ENCODE measurements at regions not wholly inside any gene's neighbourhood (a gene's known extent, or its start where the extent isn't known, plus 50 kb on each side); places are given as distances from the start of the nearest gene placed in this dataset.

DNA sequence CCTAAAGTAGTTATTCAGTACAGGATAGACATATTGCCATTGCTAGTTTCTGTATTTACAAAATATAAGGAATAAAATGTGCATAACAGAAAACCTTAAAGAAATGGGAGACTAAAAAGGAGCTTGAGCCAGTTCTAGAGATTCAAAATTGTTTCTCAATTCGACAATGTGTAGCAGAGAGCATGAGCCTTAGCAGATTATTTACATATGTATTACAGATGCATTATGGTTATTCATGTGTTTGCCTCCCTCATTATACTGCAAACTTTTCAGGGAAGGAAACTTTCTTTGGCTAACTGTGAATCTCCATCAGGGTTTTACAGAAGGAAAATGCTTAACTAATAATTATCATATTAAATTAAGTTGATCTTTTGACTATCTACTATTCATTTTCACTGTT, 854.4 kb upstream of the SLC39A10 start:
- Histone ChIP-seq H3K4me1 (ENCODE audit: control insufficient read depth in 1 of 2, insufficient read depth in 2 of 2, low read length in 2 of 2) (no peaks in the 10 kb centered on the region), H3K4me3 (replicated peaks in 1 of 2; ENCODE audit: low read depth in 1 of 2, low read length in 2 of 2) (no peak overlapping the region), H3K9me2 (ENCODE audit: insufficient read depth) (no peaks in the 10 kb centered on the region), H2AFZ (ENCODE audit: low read depth, low read length, poor library complexity, severe bottlenecking) (no peak overlapping the region), H3K27ac (ENCODE audit: low read depth, low read length) (no peak overlapping the region), H3K9me3 (ENCODE audit: control insufficient read depth in 1 of 2, insufficient read depth in 1 of 2, low read depth in 1 of 2, low read length in 2 of 2) (no peaks in the 10 kb centered on the region), H3K27me3 (ENCODE audit: insufficient read depth, low read length) (no peaks in the 10 kb centered on the region), H3K4me2 (ENCODE audit: low read length) (no peak overlapping the region), H3K36me3 (ENCODE audit: control insufficient read depth in 1 of 2, insufficient read depth in 2 of 2, low read length in 2 of 2) (no peaks in the 10 kb centered on the region), H4K20me1 (ENCODE audit: insufficient read depth) (no peaks in the 10 kb centered on the region), H3K9ac (ENCODE audit: low read length) (no peak overlapping the region), H3K79me2 (ENCODE audit: insufficient read depth, low read length) (no peaks in the 10 kb centered on the region)
- ATAC-seq (no peak), DNase-seq (ENCODE audit: low read depth, low spot score) (no peak)
- ChIA-PET CTCF (no interaction called here), RAD21 (ENCODE audit: low non-redundant PET in 1 of 2, low total read pairs in 2 of 2, uncharacterized antibody in 2 of 2, unreplicated experiment in 2 of 2) (no interaction called here), POLR2A (no interaction called here)
- intact Hi-C loops (cut with micrococcal nuclease) = no loop called here
- no peak for TF ChIP-seq RAD21 (IDR thresholded peaks at IDR 0.05; ENCODE audit: low read depth)
- no peak for TF ChIP-seq ZNF274 (IDR thresholded peaks at IDR 0.05; ENCODE audit: low read depth, low read length)
- no peak for TF ChIP-seq FOSL1 (IDR thresholded peaks at IDR 0.05; ENCODE audit: low read depth)
- TF ChIP-seq, protein P1, sequence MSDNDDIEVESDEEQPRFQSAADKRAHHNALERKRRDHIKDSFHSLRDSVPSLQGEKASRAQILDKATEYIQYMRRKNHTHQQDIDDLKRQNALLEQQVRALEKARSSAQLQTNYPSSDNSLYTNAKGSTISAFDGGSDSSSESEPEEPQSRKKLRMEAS (IDR thresholded peaks at IDR 0.05) = no peak
- TF ChIP-seq EZH2 (IDR thresholded peaks at IDR 0.05) = no peak
- TF ChIP-seq CBX3 (IDR thresholded peaks at IDR 0.05; ENCODE audit: low read depth) = no peak
- TF ChIP-seq JUND (IDR thresholded peaks at IDR 0.05) = no peak
- TF ChIP-seq, protein P2, sequence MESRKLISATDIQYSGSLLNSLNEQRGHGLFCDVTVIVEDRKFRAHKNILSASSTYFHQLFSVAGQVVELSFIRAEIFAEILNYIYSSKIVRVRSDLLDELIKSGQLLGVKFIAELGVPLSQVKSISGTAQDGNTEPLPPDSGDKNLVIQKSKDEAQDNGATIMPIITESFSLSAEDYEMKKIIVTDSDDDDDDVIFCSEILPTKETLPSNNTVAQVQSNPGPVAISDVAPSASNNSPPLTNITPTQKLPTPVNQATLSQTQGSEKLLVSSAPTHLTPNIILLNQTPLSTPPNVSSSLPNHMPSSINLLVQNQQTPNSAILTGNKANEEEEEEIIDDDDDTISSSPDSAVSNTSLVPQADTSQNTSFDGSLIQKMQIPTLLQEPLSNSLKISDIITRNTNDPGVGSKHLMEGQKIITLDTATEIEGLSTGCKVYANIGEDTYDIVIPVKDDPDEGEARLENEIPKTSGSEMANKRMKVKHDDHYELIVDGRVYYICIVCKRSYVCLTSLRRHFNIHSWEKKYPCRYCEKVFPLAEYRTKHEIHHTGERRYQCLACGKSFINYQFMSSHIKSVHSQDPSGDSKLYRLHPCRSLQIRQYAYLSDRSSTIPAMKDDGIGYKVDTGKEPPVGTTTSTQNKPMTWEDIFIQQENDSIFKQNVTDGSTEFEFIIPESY (IDR thresholded peaks at IDR 0.05; ENCODE audit: extremely low read depth, insufficient replicate concordance, low read length) = no peak
- no peak for TF ChIP-seq ZFX (IDR thresholded peaks at IDR 0.05)
- no peak for TF ChIP-seq TCF7L2 (IDR thresholded peaks at IDR 0.05; ENCODE audit: borderline replicate concordance, extremely low read depth, insufficient read depth, insufficient read length)
- TF ChIP-seq SP1 (IDR thresholded peaks at IDR 0.05; ENCODE audit: low read depth) = no peak
- no peak for TF ChIP-seq EZH2phosphoT487 (IDR thresholded peaks at IDR 0.05; ENCODE audit: borderline replicate concordance)
- no peak for TF ChIP-seq SIN3A (IDR thresholded peaks at IDR 0.05; ENCODE audit: low read depth)
- no peak for TF ChIP-seq POLR2AphosphoS5 (IDR thresholded peaks at IDR 0.05; ENCODE audit: low read depth, low read length)
- no peak for TF ChIP-seq EGR1 (IDR thresholded peaks at IDR 0.05; ENCODE audit: low read depth)
- TF ChIP-seq, protein P3, sequence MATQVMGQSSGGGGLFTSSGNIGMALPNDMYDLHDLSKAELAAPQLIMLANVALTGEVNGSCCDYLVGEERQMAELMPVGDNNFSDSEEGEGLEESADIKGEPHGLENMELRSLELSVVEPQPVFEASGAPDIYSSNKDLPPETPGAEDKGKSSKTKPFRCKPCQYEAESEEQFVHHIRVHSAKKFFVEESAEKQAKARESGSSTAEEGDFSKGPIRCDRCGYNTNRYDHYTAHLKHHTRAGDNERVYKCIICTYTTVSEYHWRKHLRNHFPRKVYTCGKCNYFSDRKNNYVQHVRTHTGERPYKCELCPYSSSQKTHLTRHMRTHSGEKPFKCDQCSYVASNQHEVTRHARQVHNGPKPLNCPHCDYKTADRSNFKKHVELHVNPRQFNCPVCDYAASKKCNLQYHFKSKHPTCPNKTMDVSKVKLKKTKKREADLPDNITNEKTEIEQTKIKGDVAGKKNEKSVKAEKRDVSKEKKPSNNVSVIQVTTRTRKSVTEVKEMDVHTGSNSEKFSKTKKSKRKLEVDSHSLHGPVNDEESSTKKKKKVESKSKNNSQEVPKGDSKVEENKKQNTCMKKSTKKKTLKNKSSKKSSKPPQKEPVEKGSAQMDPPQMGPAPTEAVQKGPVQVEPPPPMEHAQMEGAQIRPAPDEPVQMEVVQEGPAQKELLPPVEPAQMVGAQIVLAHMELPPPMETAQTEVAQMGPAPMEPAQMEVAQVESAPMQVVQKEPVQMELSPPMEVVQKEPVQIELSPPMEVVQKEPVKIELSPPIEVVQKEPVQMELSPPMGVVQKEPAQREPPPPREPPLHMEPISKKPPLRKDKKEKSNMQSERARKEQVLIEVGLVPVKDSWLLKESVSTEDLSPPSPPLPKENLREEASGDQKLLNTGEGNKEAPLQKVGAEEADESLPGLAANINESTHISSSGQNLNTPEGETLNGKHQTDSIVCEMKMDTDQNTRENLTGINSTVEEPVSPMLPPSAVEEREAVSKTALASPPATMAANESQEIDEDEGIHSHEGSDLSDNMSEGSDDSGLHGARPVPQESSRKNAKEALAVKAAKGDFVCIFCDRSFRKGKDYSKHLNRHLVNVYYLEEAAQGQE (IDR thresholded peaks at IDR 0.05; ENCODE audit: low read depth) = no peak
- no peak for TF ChIP-seq CEBPB (IDR thresholded peaks at IDR 0.05; ENCODE audit: low read depth)
- TF ChIP-seq, protein P4, sequence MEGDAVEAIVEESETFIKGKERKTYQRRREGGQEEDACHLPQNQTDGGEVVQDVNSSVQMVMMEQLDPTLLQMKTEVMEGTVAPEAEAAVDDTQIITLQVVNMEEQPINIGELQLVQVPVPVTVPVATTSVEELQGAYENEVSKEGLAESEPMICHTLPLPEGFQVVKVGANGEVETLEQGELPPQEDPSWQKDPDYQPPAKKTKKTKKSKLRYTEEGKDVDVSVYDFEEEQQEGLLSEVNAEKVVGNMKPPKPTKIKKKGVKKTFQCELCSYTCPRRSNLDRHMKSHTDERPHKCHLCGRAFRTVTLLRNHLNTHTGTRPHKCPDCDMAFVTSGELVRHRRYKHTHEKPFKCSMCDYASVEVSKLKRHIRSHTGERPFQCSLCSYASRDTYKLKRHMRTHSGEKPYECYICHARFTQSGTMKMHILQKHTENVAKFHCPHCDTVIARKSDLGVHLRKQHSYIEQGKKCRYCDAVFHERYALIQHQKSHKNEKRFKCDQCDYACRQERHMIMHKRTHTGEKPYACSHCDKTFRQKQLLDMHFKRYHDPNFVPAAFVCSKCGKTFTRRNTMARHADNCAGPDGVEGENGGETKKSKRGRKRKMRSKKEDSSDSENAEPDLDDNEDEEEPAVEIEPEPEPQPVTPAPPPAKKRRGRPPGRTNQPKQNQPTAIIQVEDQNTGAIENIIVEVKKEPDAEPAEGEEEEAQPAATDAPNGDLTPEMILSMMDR (IDR thresholded peaks at IDR 0.05 in 2 of 3, conservative IDR thresholded peaks at IDR 0.05 in 1 of 3; ENCODE audit: borderline replicate concordance in 1 of 3, insufficient read depth in 1 of 3, low read depth in 2 of 3, low read length in 2 of 3) = no peak
- TF ChIP-seq SRF (IDR thresholded peaks at IDR 0.05; ENCODE audit: low read depth) = no peak
- BruUV-seq (replicated peaks) = no TSS peak

Data from HCT116 (cell line).